Testis (tissue), 2 donors: ENCODE measurements at regions not wholly inside any gene's neighbourhood (a gene's known extent, or its start where the extent isn't known, plus 50 kb on each side); places are given as distances from the start of the nearest gene placed in this dataset.
"Not testable (repeated sequence)": the region's sequence is repeated elsewhere in the genome, so short reads cannot be mapped to it uniquely, and the experiment has no call there.

ENCODE experiments used
- DNase-seq: peaks from one replicate; pipeline ENCODE4 v3.0.0-alpha.2; 2019
- H3K27ac ChIP-seq, 2 donors: fragments of 200-600 bp; sonication (generic); one replicate each; pipeline ENCODE4 v1.5.1; 2019
- H3K27me3 ChIP-seq: fragments of 200-600 bp; sonication (generic); one replicate; pipeline ENCODE4 v1.5.1; 2019
- H3K36me3 ChIP-seq: fragments of 200-600 bp; sonication (generic); one replicate; pipeline ENCODE4 v1.5.1; 2017; ENCODE audit warnings: low read depth; ENCODE audit errors: missing control alignments
- H3K4me1 ChIP-seq: fragments of 200-600 bp; sonication (generic); one replicate; pipeline ENCODE4 v1.5.1; 2019
- H3K4me3 ChIP-seq, 2 donors: fragments of 200-600 bp; sonication (generic); one replicate each; pipeline ENCODE4 v1.5.1; 2017 to 2019
- H3K9me3 ChIP-seq: fragments of 200-600 bp; sonication (generic); one replicate; pipeline ENCODE4 v1.5.1; 2017
- POLR2A ChIP-seq: fragments of 450-650 bp; IDR thresholded peaks from one replicate; pipeline ENCODE4 v1.6.1; 2017; ENCODE audit warnings: antibody characterized with exemption, mild to moderate bottlenecking, moderate library complexity
- WGBS, 2 donors: methylation state at CpG; one replicate each; pipeline ENCODE4 v1.1.5; 2018; 5-methylcytosine and 5-hydroxymethylcytosine counted together
- intact Hi-C: fragments of 100-400 bp; cut with DNase I; formaldehyde crosslinking; loops from one replicate; pipeline ENCODE4 v1.15.1; 2023; ENCODE audit warnings: low total_unique reads
- TF ChIP-seq, protein P1 (sequence below), 3 experiments: fragments of 450-650 bp in 2 of 3; fragments of 200-600 bp in 1 of 3; sonication (generic) in 1 of 3; IDR thresholded peaks; one replicate each; pipeline ENCODE4 v1.5.1; 2016 to 2019; ENCODE audit warnings: antibody characterized with exemption in 3 of 3, mild to moderate bottlenecking in 2 of 3, moderate library complexity in 1 of 3

DNA sequence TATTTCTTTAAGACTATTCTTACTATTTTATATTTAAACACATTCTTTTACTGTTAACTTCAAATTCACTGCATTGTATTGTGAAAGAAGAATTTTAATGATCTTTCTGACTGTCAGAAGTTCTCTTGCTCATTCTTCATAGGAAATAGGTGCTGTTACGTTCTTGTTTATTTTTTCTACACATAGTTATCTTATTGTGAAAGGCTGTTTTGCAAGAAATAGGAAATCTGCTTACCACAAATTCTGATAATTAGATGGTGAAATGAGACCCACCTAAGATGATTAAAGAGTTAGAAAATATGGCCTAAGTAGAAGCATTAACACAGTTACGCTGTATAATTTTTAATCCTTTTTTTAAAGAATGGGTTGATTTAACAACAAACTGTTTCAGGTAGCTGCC, 316.1 kb upstream of the ZFP42 start:
- intact Hi-C loops = no loop called here

DNA sequence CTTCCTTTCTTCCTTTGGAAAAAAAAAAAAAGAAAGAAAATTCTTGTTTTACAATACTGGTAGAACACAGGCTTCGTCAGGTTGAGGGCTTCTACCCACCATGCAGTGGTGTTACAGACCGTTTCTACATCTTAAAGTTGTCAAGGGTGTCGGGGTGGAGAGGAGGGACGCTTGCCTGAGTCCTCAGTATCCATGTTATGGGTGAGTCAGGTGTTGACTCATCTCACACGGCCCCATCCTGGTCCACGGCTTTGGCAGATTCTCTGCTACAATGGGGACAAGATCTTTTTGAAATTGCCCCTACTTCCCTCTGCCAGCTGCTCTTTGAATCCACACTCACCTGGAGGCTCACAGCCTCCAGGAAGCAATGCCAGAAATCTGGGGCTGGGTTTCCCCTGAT, 310.3 kb upstream of the ZFP42 start:
- no peak for DNase-seq
- H3K9me3 ChIP-seq = no peaks in the 10 kb centered on the region
- H3K27ac ChIP-seq = no peak overlapping the region
- 91 to 96% methylated on average over 6 of the region's 6 CpGs for WGBS, 2 donors
- no peak overlapping the region for H3K4me3 ChIP-seq
- H3K36me3 ChIP-seq = no peaks in the 10 kb centered on the region
- no peak for TF ChIP-seq POLR2A
- TF ChIP-seq, protein P1, sequence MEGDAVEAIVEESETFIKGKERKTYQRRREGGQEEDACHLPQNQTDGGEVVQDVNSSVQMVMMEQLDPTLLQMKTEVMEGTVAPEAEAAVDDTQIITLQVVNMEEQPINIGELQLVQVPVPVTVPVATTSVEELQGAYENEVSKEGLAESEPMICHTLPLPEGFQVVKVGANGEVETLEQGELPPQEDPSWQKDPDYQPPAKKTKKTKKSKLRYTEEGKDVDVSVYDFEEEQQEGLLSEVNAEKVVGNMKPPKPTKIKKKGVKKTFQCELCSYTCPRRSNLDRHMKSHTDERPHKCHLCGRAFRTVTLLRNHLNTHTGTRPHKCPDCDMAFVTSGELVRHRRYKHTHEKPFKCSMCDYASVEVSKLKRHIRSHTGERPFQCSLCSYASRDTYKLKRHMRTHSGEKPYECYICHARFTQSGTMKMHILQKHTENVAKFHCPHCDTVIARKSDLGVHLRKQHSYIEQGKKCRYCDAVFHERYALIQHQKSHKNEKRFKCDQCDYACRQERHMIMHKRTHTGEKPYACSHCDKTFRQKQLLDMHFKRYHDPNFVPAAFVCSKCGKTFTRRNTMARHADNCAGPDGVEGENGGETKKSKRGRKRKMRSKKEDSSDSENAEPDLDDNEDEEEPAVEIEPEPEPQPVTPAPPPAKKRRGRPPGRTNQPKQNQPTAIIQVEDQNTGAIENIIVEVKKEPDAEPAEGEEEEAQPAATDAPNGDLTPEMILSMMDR (IDR thresholded peaks at IDR 0.05) = no peak
- no peaks in the 10 kb centered on the region for H3K27me3 ChIP-seq
- no peaks in the 10 kb centered on the region for H3K4me1 ChIP-seq
- intact Hi-C loops = no loop called here

More for the DNA sequence above, 316.1 kb upstream of the ZFP42 start:
- no peak for DNase-seq
- H3K27ac ChIP-seq = no peak overlapping the region
- WGBS, 2 donors = 92% methylated on average over 2 of the region's 2 CpGs
- no peak for TF ChIP-seq POLR2A
- TF ChIP-seq, protein P1 (IDR thresholded peaks at IDR 0.05) = no peak
- no peaks in the 10 kb centered on the region for H3K4me1 ChIP-seq
- no peaks in the 10 kb centered on the region for H3K9me3 ChIP-seq
- H3K27me3 ChIP-seq = no peaks in the 10 kb centered on the region
- no peak overlapping the region for H3K4me3 ChIP-seq
- H3K36me3 ChIP-seq = no peaks in the 10 kb centered on the region

DNA sequence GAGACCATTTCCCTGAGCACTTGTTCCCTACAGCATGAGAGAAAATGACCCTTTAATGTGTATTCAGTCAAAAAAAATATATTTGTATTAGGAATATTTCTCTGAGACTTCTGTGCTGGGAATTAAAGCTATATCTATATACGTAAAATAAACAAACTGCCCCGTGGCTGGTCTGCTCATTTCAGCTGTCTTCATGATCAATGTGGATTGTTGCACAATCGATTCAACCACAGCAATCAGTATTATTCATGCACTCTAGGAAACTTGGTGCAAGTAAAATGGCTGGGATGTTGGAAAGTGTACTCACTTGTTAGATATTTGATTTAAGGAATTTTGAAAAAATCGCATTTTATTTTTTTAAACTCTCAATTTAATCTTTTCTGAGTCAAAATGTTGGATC, 307.9 kb upstream of the ZFP42 start:
- Histone ChIP-seq H3K27me3 (no peaks in the 10 kb centered on the region), H3K27ac (no peak overlapping the region), H3K9me3 (no peaks in the 10 kb centered on the region), H3K4me3 (no peak overlapping the region), H3K4me1 (no peaks in the 10 kb centered on the region), H3K36me3 (no peaks in the 10 kb centered on the region)
- no peak for DNase-seq
- TF ChIP-seq, protein P1 (IDR thresholded peaks at IDR 0.05) = no peak
- TF ChIP-seq POLR2A = no peak
- intact Hi-C loops = no loop called here
- WGBS, 2 donors = 64 to 85% methylated on average over 4 of the region's 4 CpGs

DNA sequence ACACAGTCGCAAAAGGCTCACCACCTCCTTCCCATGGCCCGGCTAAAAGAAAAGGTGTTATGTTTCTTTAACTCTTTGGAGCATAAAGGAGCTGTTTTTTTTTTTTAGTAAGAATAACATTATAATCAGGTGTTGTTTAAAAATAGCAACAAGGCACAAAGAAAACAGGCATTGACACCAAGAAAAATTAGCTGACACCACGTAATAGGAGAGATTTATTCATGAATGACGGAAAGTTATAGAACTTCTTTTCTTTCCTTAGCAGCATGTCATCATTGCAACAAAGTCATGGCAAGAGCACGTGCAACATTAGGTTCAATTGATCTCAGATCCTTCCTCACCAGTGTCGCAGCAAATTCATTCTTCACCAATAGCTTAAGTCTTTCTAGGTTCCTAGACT, 302.9 kb upstream of the ZFP42 start:
- Histone ChIP-seq H3K27me3 (no peaks in the 10 kb centered on the region), H3K4me3 (no peak overlapping the region), H3K27ac (no peak overlapping the region), H3K4me1 (no peaks in the 10 kb centered on the region), H3K9me3 (no peaks in the 10 kb centered on the region), H3K36me3 (no peaks in the 10 kb centered on the region)
- DNase-seq = no peak
- WGBS, 2 donors = 58 to 69% methylated on average over 6 of the region's 6 CpGs
- no peak for TF ChIP-seq POLR2A
- TF ChIP-seq, protein P1 (IDR thresholded peaks at IDR 0.05) = no peak
- intact Hi-C loops = no loop called here

DNA sequence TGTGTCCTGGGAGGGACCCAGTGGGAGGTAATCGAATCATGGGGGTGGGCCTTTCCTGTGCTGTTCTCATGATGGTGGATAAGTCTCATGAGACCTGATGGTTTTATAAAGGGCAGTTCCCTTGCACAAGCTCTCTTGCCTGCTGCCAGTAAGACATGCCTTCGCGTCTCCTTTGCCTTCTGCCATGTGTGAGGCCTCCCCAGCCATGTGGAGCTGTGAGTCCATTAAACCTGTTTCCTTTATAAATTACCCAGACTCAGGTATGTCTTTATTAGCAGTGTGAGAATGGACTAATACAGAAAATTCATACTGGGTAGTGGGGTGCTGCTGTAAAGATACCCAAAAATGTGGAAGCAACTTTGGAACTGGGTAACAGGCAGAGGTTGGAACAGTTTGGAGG, 300.0 kb upstream of the ZFP42 start:
- DNase-seq, H3K4me1 ChIP-seq, H3K27me3 ChIP-seq, H3K9me3 ChIP-seq, H3K36me3 ChIP-seq, H3K27ac ChIP-seq, H3K4me3 ChIP-seq, intact Hi-C loops: not testable (repeated sequence)
- 91 to 95% methylated on average over 3 of the region's 3 CpGs for WGBS, 2 donors
